Mesenchymal stem cell (in vitro differentiated cells and primary cell): ENCODE measurements at regions not wholly inside any gene's neighbourhood (a gene's known extent, or its start where the extent isn't known, plus 50 kb on each side); places are given as distances from the start of the nearest gene placed in this dataset.

Experiments used
- DNase-seq: peaks from one replicate; pipeline ENCODE4 v3.0.0-alpha.2; 2013
- H2AFZ ChIP-seq: one replicate; pipeline ENCODE4 v1.6.1; 2013; ENCODE audit warnings: low read depth, mild to moderate bottlenecking, control low read depth, inconsistent platforms, low read length, moderate library complexity
- H2AK5ac ChIP-seq: 2 replicates; pipeline ENCODE4 v1.6.1; 2013; ENCODE audit warnings: low read length, moderate library complexity, mild to moderate bottlenecking, inconsistent platforms; ENCODE audit not compliant: severe bottlenecking
- H2BK120ac ChIP-seq: one replicate; pipeline ENCODE4 v1.6.1; 2013; ENCODE audit warnings: low read depth, mild to moderate bottlenecking, inconsistent platforms, low read length, moderate library complexity
- H2BK12ac ChIP-seq, 2 experiments: one replicate each; pipeline ENCODE4 v1.6.1; 2013; ENCODE audit warnings: inconsistent platforms in 2 of 2, low read length in 2 of 2, mild to moderate bottlenecking in 2 of 2, moderate library complexity in 2 of 2, control low read depth in 1 of 2
- H2BK15ac ChIP-seq: one replicate; pipeline ENCODE4 v1.6.1; 2013; ENCODE audit warnings: mild to moderate bottlenecking, low read depth, inconsistent platforms; ENCODE audit not compliant: poor library complexity, severe bottlenecking
- H2BK5ac ChIP-seq: 2 replicates; pipeline ENCODE4 v1.6.1; 2013; ENCODE audit warnings: low read depth, mild to moderate bottlenecking, low read length, control low read depth, inconsistent platforms; ENCODE audit not compliant: poor library complexity, severe bottlenecking
- H3K14ac ChIP-seq, 2 experiments: one replicate each; pipeline ENCODE4 v1.6.1; 2013; ENCODE audit warnings: inconsistent platforms in 2 of 2, low read length in 2 of 2, control low read depth in 1 of 2, mild to moderate bottlenecking in 1 of 2, moderate library complexity in 1 of 2
- H3K18ac ChIP-seq, 2 experiments: one replicate each; pipeline ENCODE4 v1.6.1; 2013; ENCODE audit warnings: inconsistent platforms in 2 of 2, low read length in 2 of 2, control low read depth in 1 of 2, low read depth in 1 of 2, mild to moderate bottlenecking in 1 of 2
- H3K23ac ChIP-seq, 2 experiments: one replicate each; pipeline ENCODE4 v1.6.1; 2013; ENCODE audit warnings: inconsistent platforms in 2 of 2, low read length in 2 of 2, mild to moderate bottlenecking in 2 of 2, moderate library complexity in 2 of 2, control low read depth in 1 of 2
- H3K27ac ChIP-seq: 2 replicates; pipeline ENCODE4 v1.5.1; 2013; ENCODE audit warnings: mild to moderate bottlenecking, moderate library complexity, low read length, control low read depth, inconsistent platforms; ENCODE audit not compliant: poor library complexity, severe bottlenecking
- H3K27me3 ChIP-seq, 2 experiments: 2 replicates each; pipeline versions ENCODE4 v1.6.1 to v1.7.0; 2013; ENCODE audit warnings: low read length in 2 of 2, mild to moderate bottlenecking in 2 of 2, moderate library complexity in 2 of 2, control low read depth in 1 of 2, inconsistent platforms in 1 of 2; ENCODE audit not compliant: control insufficient read depth in 1 of 2, insufficient read depth in 1 of 2
- H3K36me3 ChIP-seq, 2 experiments: 2 replicates each; pipeline versions ENCODE4 v1.6.1 to v1.7.0; 2013; ENCODE audit warnings: low read length in 2 of 2, control low read depth in 1 of 2, inconsistent platforms in 1 of 2, low read depth in 1 of 2, mild to moderate bottlenecking in 1 of 2; ENCODE audit not compliant: insufficient read depth in 2 of 2, control insufficient read depth in 1 of 2
- H3K4ac ChIP-seq, 2 experiments: one replicate each; pipeline ENCODE4 v1.6.1; 2013; ENCODE audit warnings: inconsistent platforms in 2 of 2, low read length in 2 of 2, mild to moderate bottlenecking in 2 of 2, moderate library complexity in 2 of 2, control low read depth in 1 of 2, low read depth in 1 of 2
- H3K4me1 ChIP-seq: 2 replicates; pipeline ENCODE4 v1.6.1; 2013; ENCODE audit warnings: low read depth, low read length, control low read depth; ENCODE audit not compliant: control insufficient read depth, insufficient read depth
- H3K4me2 ChIP-seq: 2 replicates; pipeline ENCODE4 v1.6.1; 2013; ENCODE audit warnings: low read length, mild to moderate bottlenecking, inconsistent platforms; ENCODE audit not compliant: poor library complexity, severe bottlenecking
- H3K4me3 ChIP-seq, 2 experiments: 2 replicates each; pipeline versions ENCODE4 v1.5.1 to v1.7.0; 2013; ENCODE audit warnings: low read length in 2 of 2, mild to moderate bottlenecking in 2 of 2, control low read depth in 1 of 2, low read depth in 1 of 2; ENCODE audit not compliant: insufficient read depth in 1 of 2
- H3K79me1 ChIP-seq: replicated peaks from 2 replicates; pipeline ENCODE4 v1.6.1; 2013; ENCODE audit warnings: mild to moderate bottlenecking, control low read depth, low read length, inconsistent platforms; ENCODE audit not compliant: poor library complexity, severe bottlenecking
- H3K9ac ChIP-seq: 2 replicates; pipeline ENCODE4 v1.7.0; 2013; ENCODE audit warnings: mild to moderate bottlenecking, low read length, moderate library complexity
- H3K9me3 ChIP-seq: 2 replicates; pipeline ENCODE4 v1.7.0; 2013; ENCODE audit warnings: mild to moderate bottlenecking, low read length; ENCODE audit not compliant: control insufficient read depth
- H4K8ac ChIP-seq: one replicate; pipeline ENCODE4 v1.6.1; 2013; ENCODE audit warnings: inconsistent platforms, mild to moderate bottlenecking, low read length, moderate library complexity
- H4K91ac ChIP-seq: one replicate; pipeline ENCODE4 v1.6.1; 2013; ENCODE audit warnings: mild to moderate bottlenecking, low read length, inconsistent platforms
- WGBS: methylation state at CpG from one replicate; pipeline ENCODE4 v1.1.7; 2013; ENCODE audit warnings: mixed read lengths; 5-methylcytosine and 5-hydroxymethylcytosine counted together

- H4K91ac ChIP-seq: no peak overlapping the region
- WGBS: 77% methylated on average over 7 of the region's 7 CpGs
- H3K27me3 ChIP-seq: peaks cover 0 to 55% of the 10 kb centered on the region in 2 experiments
- no peak overlapping the region for H3K27ac ChIP-seq
- no peak overlapping the region for H3K9ac ChIP-seq
- H3K18ac ChIP-seq: no peak overlapping the region
- no peaks in the 10 kb centered on the region for H3K79me1 ChIP-seq
- no peak overlapping the region for H2BK12ac ChIP-seq
- no peaks in the 10 kb centered on the region for H3K36me3 ChIP-seq
- H3K9me3 ChIP-seq: no peaks in the 10 kb centered on the region
- H2AK5ac ChIP-seq: no peak overlapping the region
- no peak overlapping the region for H2BK15ac ChIP-seq
- no peak overlapping the region for H3K4me3 ChIP-seq
- no peak overlapping the region for H3K4me2 ChIP-seq
- H3K23ac ChIP-seq: no peak overlapping the region
- no peak for DNase-seq
- H4K8ac ChIP-seq: no peak overlapping the region
- no peak overlapping the region for H3K14ac ChIP-seq
- no peaks in the 10 kb centered on the region for H3K4me1 ChIP-seq
- H2AFZ ChIP-seq: no peak overlapping the region
- H3K4ac ChIP-seq: no peak overlapping the region
- no peak overlapping the region for H2BK5ac ChIP-seq
- no peak overlapping the region for H2BK120ac ChIP-seq
These were observed 261.1 kb downstream of the BUD13 start for GRCh38 chr11:116511684-116512083.

- Histone ChIP-seq H3K4ac (no peak overlapping the region), H2AK5ac (no peak overlapping the region), H3K14ac (no peak overlapping the region), H3K9ac (no peak overlapping the region), H4K8ac (no peak overlapping the region), H2BK120ac (no peak overlapping the region), H2BK12ac (no peak overlapping the region), H3K9me3 (no peaks in the 10 kb centered on the region), H2BK5ac (no peak overlapping the region), H3K36me3 (no peaks in the 10 kb centered on the region), H3K23ac (no peak overlapping the region), H3K4me1 (no peaks in the 10 kb centered on the region), H2AFZ (no peak overlapping the region), H3K27ac (no peak overlapping the region), H3K27me3 (peaks cover 0 to 59% of the 10 kb centered on the region in 2 experiments), H3K4me2 (no peak overlapping the region), H2BK15ac (no peak overlapping the region), H4K91ac (no peak overlapping the region), H3K18ac (no peak overlapping the region), H3K4me3 (no peak overlapping the region), H3K79me1 (no peaks in the 10 kb centered on the region)
- WGBS: 64% methylated on average over 8 of the region's 10 CpGs
- no peak for DNase-seq
These were observed 261.7 kb downstream of the BUD13 start for GRCh38 chr11:116510886-116511650.

GRCh38 chr11:116510166-116510565, 262.6 kb downstream of the BUD13 start:
- no peak overlapping the region for H2BK5ac ChIP-seq

GRCh38 chr11:116509551-116509950, 263.2 kb downstream of the BUD13 start:
- Histone ChIP-seq H3K36me3 (no peaks in the 10 kb centered on the region), H2BK12ac (no peak overlapping the region), H3K79me1 (no peaks in the 10 kb centered on the region), H3K4me2 (no peak overlapping the region), H2BK5ac (no peak overlapping the region), H3K9me3 (no peaks in the 10 kb centered on the region), H4K8ac (no peak overlapping the region), H2AFZ (no peak overlapping the region), H3K23ac (no peak overlapping the region), H3K14ac (no peak overlapping the region), H2BK15ac (no peak overlapping the region), H2BK120ac (no peak overlapping the region), H3K18ac (no peak overlapping the region), H3K27me3 (peaks cover 0 to 66% of the 10 kb centered on the region in 2 experiments), H3K4me1 (no peaks in the 10 kb centered on the region), H3K4ac (no peak overlapping the region), H2AK5ac (no peak overlapping the region), H3K9ac (no peak overlapping the region), H3K4me3 (no peak overlapping the region), H3K27ac (no peak overlapping the region), H4K91ac (no peak overlapping the region)
- WGBS: 57% methylated on average over 2 of the region's 3 CpGs
- no peak for DNase-seq

More at GRCh38 chr11:116510166-116510565, 262.6 kb downstream of the BUD13 start:
- Histone ChIP-seq H2AK5ac (no peak overlapping the region), H2BK12ac (no peak overlapping the region), H3K4ac (no peak overlapping the region), H2BK15ac (no peak overlapping the region), H3K18ac (no peak overlapping the region), H3K9me3 (no peaks in the 10 kb centered on the region), H2AFZ (no peak overlapping the region), H3K79me1 (no peaks in the 10 kb centered on the region), H3K36me3 (no peaks in the 10 kb centered on the region), H3K4me2 (no peak overlapping the region), H3K27me3 (peaks cover 0 to 62% of the 10 kb centered on the region in 2 experiments), H2BK120ac (no peak overlapping the region), H3K9ac (no peak overlapping the region), H4K91ac (no peak overlapping the region), H3K4me3 (no peak overlapping the region), H3K4me1 (no peaks in the 10 kb centered on the region), H3K27ac (no peak overlapping the region), H3K23ac (no peak overlapping the region), H3K14ac (no peak overlapping the region), H4K8ac (no peak overlapping the region)
- no peak for DNase-seq
- WGBS: 89% methylated on average over 4 of the region's 4 CpGs
